ENCODE measurements at regions not wholly inside any gene's neighbourhood (a gene's known extent, or its start where the extent isn't known, plus 50 kb on each side); places are given as distances from the start of the nearest gene placed in this dataset.

- TF ChIP-seq CTCF (conservative IDR thresholded peaks at IDR 0.05 in 1 of 2, IDR thresholded peaks at IDR 0.05 in 1 of 2; ENCODE audit: extremely low read depth in 1 of 2, insufficient read depth in 1 of 2, low read depth in 1 of 2, low read length in 2 of 2): no peak
- no peak for TF ChIP-seq EZH2 (IDR thresholded peaks at IDR 0.05; ENCODE audit: borderline replicate concordance, low read length)
Observed at GRCh38 chr20:17878069-17878911, 90.3 kb downstream of the SNX5 start.

Data from mammary epithelial cell (primary cell).